Kidney (tissue), 13 donors: ENCODE measurements at regions not wholly inside any gene's neighbourhood (a gene's known extent, or its start where the extent isn't known, plus 50 kb on each side); places are given as distances from the start of the nearest gene placed in this dataset.
A peak's percentile ranks its signal among the peaks of the same experiment; 100 is the strongest.

ENCODE experiments used
- DNase-seq, 5 donors: peaks; one replicate each; pipeline ENCODE4 v3.0.0-alpha.2; 2013 to 2020
- FAIRE-seq: peaks from 2 replicates; lab custom pipeline; 2012; peaks lifted over from hg19 to GRCh38; lab: Jason Lieb, UNC
- H3K27ac ChIP-seq, 2 donors: one replicate each; pipeline ENCODE4 v1.7.0; 2013; ENCODE audit warnings: low read depth in 2 of 2, low read length in 2 of 2, inconsistent platforms in 1 of 2
- H3K27me3 ChIP-seq: one replicate; pipeline ENCODE4 v1.7.1; 2013; ENCODE audit warnings: low read length, inconsistent platforms; ENCODE audit not compliant: control insufficient read depth, insufficient read depth
- H3K36me3 ChIP-seq, 3 donors: one replicate each; pipeline versions ENCODE4 v1.7.0 to v1.7.1; 2013; ENCODE audit warnings: low read length in 3 of 3, control low read depth in 1 of 3, inconsistent platforms in 1 of 3; ENCODE audit not compliant: insufficient read depth in 3 of 3, control insufficient read depth in 2 of 3
- H3K4me1 ChIP-seq, 3 donors: one replicate each; pipeline versions ENCODE4 v1.7.0 to v1.7.1; 2013; ENCODE audit warnings: low read length in 3 of 3, inconsistent platforms in 1 of 3, low read depth in 1 of 3; ENCODE audit not compliant: control insufficient read depth in 2 of 3, insufficient read depth in 2 of 3
- H3K4me3 ChIP-seq, 3 donors: one replicate each; pipeline versions ENCODE4 v1.7.0 to v1.8.1; 2013; ENCODE audit warnings: low read length in 3 of 3, control low read depth in 1 of 3, inconsistent platforms in 1 of 3
- H3K9ac ChIP-seq, 3 donors: one replicate each; pipeline versions ENCODE4 v1.7.0 to v1.7.1; 2013; ENCODE audit warnings: low read length in 3 of 3, control low read depth in 1 of 3, inconsistent platforms in 1 of 3
- H3K9me3 ChIP-seq, 3 donors: one replicate each; pipeline versions ENCODE4 v1.7.0 to v1.7.1; 2013; ENCODE audit warnings: low read length in 3 of 3, control low read depth in 1 of 3, inconsistent platforms in 1 of 3; ENCODE audit not compliant: control insufficient read depth in 2 of 3, insufficient read depth in 1 of 3
- intact Hi-C: fragments of 100-400 bp; cut with DNase I; formaldehyde crosslinking; loops from one replicate; pipeline ENCODE4 v1.11.1; 2022
- TF ChIP-seq, protein P1 (sequence below): IDR thresholded peaks from 3 replicates; pipeline ENCODE4 v1.5.1; 2012; ENCODE audit warnings: mild to moderate bottlenecking, moderate library complexity, borderline replicate concordance; ENCODE audit not compliant: insufficient read depth; ENCODE audit errors: extremely low read depth
- donor health status: control.
- donor health status: control.
- donor health status: control.
- donor health status: control.
- donor health status: control.
- donor health status: DM: yes; HTN: yes; CAD: no.
- donor health status: Normal renal cell carcinoma (clear cell type).

DNA sequence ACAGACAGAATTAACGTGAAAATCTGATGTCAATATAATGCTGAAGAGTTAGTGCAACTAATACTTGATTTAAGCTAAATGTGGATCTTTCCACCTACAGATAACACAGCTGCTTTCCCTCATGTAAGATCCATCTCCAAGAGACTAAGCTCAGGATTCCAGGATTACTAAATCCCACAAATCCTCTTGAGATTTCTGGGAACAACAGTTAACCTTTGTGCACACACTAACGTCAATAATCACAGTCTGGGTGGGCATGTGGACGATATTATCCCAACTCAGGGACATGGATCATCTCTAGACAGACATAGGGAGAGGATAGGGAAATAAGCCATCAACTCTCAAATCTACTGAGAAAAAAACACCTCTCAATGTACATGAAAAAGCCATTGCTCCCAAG lies 432.6 kb downstream of the SATB2 start:
- intact Hi-C loops, result no loop called here
- no peaks in the 10 kb centered on the region for H3K9me3 ChIP-seq

DNA sequence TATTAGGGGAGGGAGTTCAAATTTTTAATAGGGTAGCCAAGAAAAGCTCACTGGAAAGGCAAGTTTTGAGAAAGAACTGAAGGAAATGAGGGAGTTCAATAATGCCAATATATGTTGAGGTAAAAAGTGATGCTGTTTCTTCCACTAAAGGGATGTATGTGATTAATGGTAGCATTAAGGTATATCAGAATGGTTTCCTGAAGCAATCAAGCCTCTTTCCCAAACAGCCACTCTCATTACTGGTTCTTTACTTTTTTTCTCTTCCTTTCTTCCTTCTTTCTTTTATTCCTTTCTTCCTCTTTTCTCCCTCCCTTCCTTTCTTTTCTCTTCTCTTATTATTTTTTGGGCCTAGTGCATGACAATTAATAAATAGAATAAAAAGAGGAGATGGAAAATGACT lies 433.5 kb downstream of the SATB2 start:
- intact Hi-C loops, result no loop called here
- Histone ChIP-seq H3K36me3 (no peaks in the 10 kb centered on the region), H3K9ac (no peak overlapping the region), H3K4me3 (no peak overlapping the region), H3K4me1 (no peaks in the 10 kb centered on the region), H3K9me3 (no peaks in the 10 kb centered on the region), H3K27me3 (no peaks in the 10 kb centered on the region), H3K27ac (no peak overlapping the region)
- TF ChIP-seq, protein P1, sequence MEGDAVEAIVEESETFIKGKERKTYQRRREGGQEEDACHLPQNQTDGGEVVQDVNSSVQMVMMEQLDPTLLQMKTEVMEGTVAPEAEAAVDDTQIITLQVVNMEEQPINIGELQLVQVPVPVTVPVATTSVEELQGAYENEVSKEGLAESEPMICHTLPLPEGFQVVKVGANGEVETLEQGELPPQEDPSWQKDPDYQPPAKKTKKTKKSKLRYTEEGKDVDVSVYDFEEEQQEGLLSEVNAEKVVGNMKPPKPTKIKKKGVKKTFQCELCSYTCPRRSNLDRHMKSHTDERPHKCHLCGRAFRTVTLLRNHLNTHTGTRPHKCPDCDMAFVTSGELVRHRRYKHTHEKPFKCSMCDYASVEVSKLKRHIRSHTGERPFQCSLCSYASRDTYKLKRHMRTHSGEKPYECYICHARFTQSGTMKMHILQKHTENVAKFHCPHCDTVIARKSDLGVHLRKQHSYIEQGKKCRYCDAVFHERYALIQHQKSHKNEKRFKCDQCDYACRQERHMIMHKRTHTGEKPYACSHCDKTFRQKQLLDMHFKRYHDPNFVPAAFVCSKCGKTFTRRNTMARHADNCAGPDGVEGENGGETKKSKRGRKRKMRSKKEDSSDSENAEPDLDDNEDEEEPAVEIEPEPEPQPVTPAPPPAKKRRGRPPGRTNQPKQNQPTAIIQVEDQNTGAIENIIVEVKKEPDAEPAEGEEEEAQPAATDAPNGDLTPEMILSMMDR, result no peak
- no peak for FAIRE-seq
- no peak for DNase-seq

More for the DNA sequence above, 432.6 kb downstream of the SATB2 start:
- H3K27ac ChIP-seq, result no peak overlapping the region
- TF ChIP-seq, protein P1, result no peak
- H3K36me3 ChIP-seq, result no peaks in the 10 kb centered on the region
- no peak overlapping the region for H3K4me3 ChIP-seq
- no peak overlapping the region for H3K9ac ChIP-seq
- H3K27me3 ChIP-seq, result no peaks in the 10 kb centered on the region
- FAIRE-seq (no peak), DNase-seq (no peak)
- no peaks in the 10 kb centered on the region for H3K4me1 ChIP-seq

DNA sequence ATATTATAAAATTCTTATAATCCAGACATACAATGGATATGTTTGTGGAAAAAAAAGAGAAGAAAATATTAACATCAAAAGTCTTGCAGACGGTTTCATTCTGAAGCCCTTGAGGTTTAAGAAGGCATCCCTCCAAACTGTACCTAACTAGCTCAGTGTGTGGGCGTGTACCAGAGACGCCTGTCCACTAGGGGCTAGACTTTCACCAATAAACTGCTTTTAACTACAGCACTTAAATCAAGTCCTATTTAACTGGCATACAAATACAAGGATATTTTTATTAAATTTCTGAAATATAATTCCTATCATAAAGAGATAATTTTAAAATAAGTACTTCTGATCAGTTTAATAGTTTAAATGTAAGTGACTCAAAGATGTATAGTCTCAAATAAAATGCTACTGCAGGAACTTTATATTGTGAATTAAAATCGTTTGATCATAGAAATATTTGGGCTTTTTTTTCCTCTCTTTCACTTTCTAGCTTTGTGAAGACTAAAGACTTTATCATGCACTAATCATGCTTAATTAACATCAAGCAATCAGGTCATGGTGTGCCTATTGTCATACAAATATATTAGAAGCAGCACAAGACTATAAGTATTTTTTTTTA lies 437.7 kb downstream of the SATB2 start:
- Histone ChIP-seq H3K27me3 (no peaks in the 10 kb centered on the region), H3K9ac (no peak overlapping the region), H3K36me3 (no peaks in the 10 kb centered on the region), H3K27ac (no peak overlapping the region), H3K4me1 (no peaks in the 10 kb centered on the region), H3K9me3 (no peaks in the 10 kb centered on the region), H3K4me3 (no peak overlapping the region)
- FAIRE-seq (peak; percentile 55), DNase-seq (peak in 3 of 5 donors; percentile 19 to 59 (median 44))
- intact Hi-C loops, result no loop called here
- TF ChIP-seq, protein P1, result peak; percentile 43

DNA sequence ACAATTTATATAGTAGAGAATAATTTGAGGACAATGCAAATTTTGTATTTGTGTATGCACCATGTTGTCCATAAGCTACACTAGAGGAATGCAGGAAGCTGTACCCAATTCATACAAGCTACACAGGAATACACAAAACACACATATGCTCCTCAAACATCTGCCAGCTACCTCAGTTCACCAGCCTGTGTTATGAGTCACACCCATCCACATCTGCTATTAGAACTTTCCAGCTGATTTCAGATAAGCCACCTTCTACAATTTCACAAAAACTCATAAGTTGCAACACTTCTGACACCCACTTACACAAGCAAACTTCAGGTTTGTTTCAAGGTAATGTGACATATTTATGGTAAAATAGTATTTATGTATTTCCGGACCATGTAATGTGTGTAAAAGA lies 438.9 kb downstream of the SATB2 start:
- no peak for FAIRE-seq
- TF ChIP-seq, protein P1, result no peak
- H3K27me3 ChIP-seq, result no peaks in the 10 kb centered on the region
- intact Hi-C loops, result no loop called here
- no peak overlapping the region for H3K4me3 ChIP-seq
- no peak for DNase-seq
- H3K36me3 ChIP-seq, result no peaks in the 10 kb centered on the region
- H3K27ac ChIP-seq, result no peak overlapping the region
- H3K4me1 ChIP-seq, result no peaks in the 10 kb centered on the region
- H3K9ac ChIP-seq, result no peak overlapping the region
- H3K9me3 ChIP-seq, result no peaks in the 10 kb centered on the region
